ENCODE measurements at regions not wholly inside any gene's neighbourhood (a gene's known extent, or its start where the extent isn't known, plus 50 kb on each side); places are given as distances from the start of the nearest gene placed in this dataset.

GRCh38 chr9:3648266-3648665, 122.5 kb upstream of the RFX3 start (continued):
- TF ChIP-seq ZNF462 (CRISPR knock-in tag; IDR thresholded peaks at IDR 0.05) (no peak), ZNF331 (CRISPR knock-in tag; IDR thresholded peaks at IDR 0.05; ENCODE audit: low read depth) (no peak), NANOG (IDR thresholded peaks at IDR 0.05; ENCODE audit: borderline replicate concordance) (no peak), EZH2phosphoT487 (IDR thresholded peaks at IDR 0.05; ENCODE audit: unreplicated experiment) (no peak), EZH2 (IDR thresholded peaks at IDR 0.05; ENCODE audit: low read depth, unreplicated experiment) (no peak), REST (IDR thresholded peaks at IDR 0.05; ENCODE audit: unreplicated experiment) (no peak), STAT1 (IDR thresholded peaks at IDR 0.05; ENCODE audit: unreplicated experiment) (no peak), CREB1 (CRISPR knock-in tag; IDR thresholded peaks at IDR 0.05; ENCODE audit: low read depth) (no peak)
- TF ChIP-seq, protein P1, sequence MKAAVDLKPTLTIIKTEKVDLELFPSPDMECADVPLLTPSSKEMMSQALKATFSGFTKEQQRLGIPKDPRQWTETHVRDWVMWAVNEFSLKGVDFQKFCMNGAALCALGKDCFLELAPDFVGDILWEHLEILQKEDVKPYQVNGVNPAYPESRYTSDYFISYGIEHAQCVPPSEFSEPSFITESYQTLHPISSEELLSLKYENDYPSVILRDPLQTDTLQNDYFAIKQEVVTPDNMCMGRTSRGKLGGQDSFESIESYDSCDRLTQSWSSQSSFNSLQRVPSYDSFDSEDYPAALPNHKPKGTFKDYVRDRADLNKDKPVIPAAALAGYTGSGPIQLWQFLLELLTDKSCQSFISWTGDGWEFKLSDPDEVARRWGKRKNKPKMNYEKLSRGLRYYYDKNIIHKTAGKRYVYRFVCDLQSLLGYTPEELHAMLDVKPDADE (IDR thresholded peaks at IDR 0.05): no peak
